Left colon (tissue), 2 donors: ENCODE measurements at regions not wholly inside any gene's neighbourhood (a gene's known extent, or its start where the extent isn't known, plus 50 kb on each side); places are given as distances from the start of the nearest gene placed in this dataset.
"Not testable (repeated sequence)": the region's sequence is repeated elsewhere in the genome, so short reads cannot be mapped to it uniquely, and the experiment has no call there.

ENCODE experiments used
- ATAC-seq: fragments of 200-7000 bp; cut with Tn5 transposase; one replicate; pipeline ENCODE4 v1.9.1; 2020; ENCODE audit warnings: mild to moderate bottlenecking, moderate library complexity
- DNase-seq, 2 donors: peaks; one replicate each; pipeline ENCODE4 v3.0.0-alpha.2; 2020
- intact Hi-C, 2 donors: fragments of 100-400 bp; cut with DNase I in 1 of 2; cut with micrococcal nuclease in 1 of 2; formaldehyde crosslinking; loops; one replicate each; pipeline versions ENCODE4 v1.11.2 to v1.14.0; 2022; cut with DNase I, micrococcal nuclease
- donor health status: DM: no; HTN: no; CAD: no.
- donor health status: DM: yes; HTN: yes; CAD: no.

- intact Hi-C loops, result no loop called here
- DNase-seq (no peak), ATAC-seq (no peak)
These were observed 1606.2 kb upstream of the NUDT12 start for GRCh38 chr5:105168806-105169205.

GRCh38 chr5:105167092-105167491 is 1604.5 kb upstream of the NUDT12 start:
- ATAC-seq, result no peak
- DNase-seq, result no peak
- intact Hi-C loops, result no loop called here

- intact Hi-C loops, result no loop called here
- DNase-seq, result no peak
- no peak for ATAC-seq
These were observed 1601.0 kb upstream of the NUDT12 start for GRCh38 chr5:105163547-105163946.

GRCh38 chr5:105162557-105162956 is 1600.0 kb upstream of the NUDT12 start:
- DNase-seq, intact Hi-C loops, ATAC-seq: not testable (repeated sequence)

- no peak for ATAC-seq
- no peak for DNase-seq
- intact Hi-C loops, result no loop called here
These were observed 1595.9 kb upstream of the NUDT12 start for GRCh38 chr5:105158526-105158925.

- no peak for ATAC-seq
- intact Hi-C loops, result no loop called here
- DNase-seq, result no peak
These were observed 1587.7 kb upstream of the NUDT12 start for GRCh38 chr5:105150323-105150722.

- intact Hi-C loops, result no loop called here
- DNase-seq (no peak), ATAC-seq (no peak)
These were observed 1584.3 kb upstream of the NUDT12 start for GRCh38 chr5:105146867-105147266.

- ATAC-seq (no peak), DNase-seq (no peak)
- intact Hi-C loops, result no loop called here
These were observed 1582.6 kb upstream of the NUDT12 start for GRCh38 chr5:105145152-105145551.

- intact Hi-C loops, result no loop called here
- DNase-seq (no peak), ATAC-seq (no peak)
These were observed 1571.7 kb upstream of the NUDT12 start for GRCh38 chr5:105134328-105134727.

GRCh38 chr5:105133087-105133486 is 1570.5 kb upstream of the NUDT12 start:
- ATAC-seq (no peak), DNase-seq (no peak)
- intact Hi-C loops, result no loop called here

- no peak for ATAC-seq
- intact Hi-C loops, result no loop called here
These were observed 1570.0 kb upstream of the NUDT12 start for GRCh38 chr5:105132581-105132980.

GRCh38 chr5:105131045-105131444 is 1568.5 kb upstream of the NUDT12 start:
- DNase-seq (no peak), ATAC-seq (no peak)
- intact Hi-C loops, result no loop called here

More at GRCh38 chr5:105132581-105132980, 1570.0 kb upstream of the NUDT12 start:
- no peak for DNase-seq

GRCh38 chr5:105101577-105101976 is 1539.0 kb upstream of the NUDT12 start:
- intact Hi-C loops, result no loop called here
- DNase-seq (no peak), ATAC-seq (no peak)

GRCh38 chr5:105088961-105089360 is 1526.4 kb upstream of the NUDT12 start:
- ATAC-seq (no peak), DNase-seq (no peak)
- intact Hi-C loops, result no loop called here

- DNase-seq (no peak), ATAC-seq (no peak)
- intact Hi-C loops, result no loop called here
These were observed 1525.5 kb upstream of the NUDT12 start for GRCh38 chr5:105088102-105088501.

GRCh38 chr5:105057893-105058292 is 1495.3 kb upstream of the NUDT12 start:
- intact Hi-C loops, result no loop called here
- ATAC-seq, result no peak
- no peak for DNase-seq

GRCh38 chr5:105057001-105057436 is 1494.4 kb upstream of the NUDT12 start:
- intact Hi-C loops, result no loop called here
- ATAC-seq, result no peak
- DNase-seq, result no peak

- DNase-seq (no peak), ATAC-seq (no peak)
- intact Hi-C loops, result no loop called here
These were observed 1491.8 kb upstream of the NUDT12 start for GRCh38 chr5:105054406-105054805.

GRCh38 chr5:105042623-105043022 is 1480.0 kb upstream of the NUDT12 start:
- DNase-seq (no peak), ATAC-seq (peak; percentile 81)
- intact Hi-C loops, result no loop called here

GRCh38 chr5:105036814-105037213 is 1474.2 kb upstream of the NUDT12 start:
- DNase-seq, intact Hi-C loops, ATAC-seq: not testable (repeated sequence)

- intact Hi-C loops, result no loop called here
- ATAC-seq, result no peak
These were observed 1471.8 kb upstream of the NUDT12 start for GRCh38 chr5:105034401-105034763.

More at GRCh38 chr5:105034401-105034763, 1471.8 kb upstream of the NUDT12 start:
- DNase-seq, result no peak
